Astrocyte of the spinal cord (primary cell): ENCODE measurements at regions not wholly inside any gene's neighbourhood (a gene's known extent, or its start where the extent isn't known, plus 50 kb on each side); places are given as distances from the start of the nearest gene placed in this dataset.

Experiments used
- DNase-seq: peaks from one replicate; pipeline ENCODE4 v3.0.0; 2011; ENCODE audit warnings: low read depth, low spot score
- H3K4me3 ChIP-seq: 2 replicates; pipeline ENCODE4 v1.5.1; 2011; ENCODE audit warnings: low read depth, mild to moderate bottlenecking, low read length, moderate library complexity
- in situ Hi-C: cut with HindIII; loops from 2 replicates; pipeline ENCODE4 v1.10.0; 2017; ENCODE audit warnings: low sequenced_read_pairs
- TF ChIP-seq, protein P1 (sequence below): IDR thresholded peaks from 2 replicates; pipeline ENCODE4 v1.5.1; 2012; ENCODE audit warnings: low read depth, mild to moderate bottlenecking, low read length, inconsistent platforms

DNA sequence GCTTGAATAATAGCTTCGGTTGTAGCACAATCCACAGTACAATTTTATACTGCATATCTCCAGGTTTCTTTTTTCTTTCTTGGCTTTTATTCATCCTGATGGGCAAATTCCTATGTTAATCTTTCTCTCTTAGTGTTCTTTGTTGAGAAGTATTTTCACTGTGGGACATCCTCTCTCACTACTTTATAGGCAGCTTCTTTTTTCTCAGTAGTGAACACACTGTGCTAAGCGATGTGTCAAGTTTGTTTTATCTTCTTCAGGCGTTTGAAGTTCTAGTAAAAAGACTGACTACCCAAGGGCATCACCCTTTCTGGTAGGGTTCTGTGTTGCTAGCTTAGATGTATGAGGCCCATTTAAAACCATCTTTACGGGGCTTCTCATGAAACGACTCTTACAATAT lies 182.1 kb downstream of the FAM170A start:
- H3K4me3 ChIP-seq, result no peak overlapping the region
- no peak for DNase-seq
- in situ Hi-C loops, result no loop called here
- TF ChIP-seq, protein P1, sequence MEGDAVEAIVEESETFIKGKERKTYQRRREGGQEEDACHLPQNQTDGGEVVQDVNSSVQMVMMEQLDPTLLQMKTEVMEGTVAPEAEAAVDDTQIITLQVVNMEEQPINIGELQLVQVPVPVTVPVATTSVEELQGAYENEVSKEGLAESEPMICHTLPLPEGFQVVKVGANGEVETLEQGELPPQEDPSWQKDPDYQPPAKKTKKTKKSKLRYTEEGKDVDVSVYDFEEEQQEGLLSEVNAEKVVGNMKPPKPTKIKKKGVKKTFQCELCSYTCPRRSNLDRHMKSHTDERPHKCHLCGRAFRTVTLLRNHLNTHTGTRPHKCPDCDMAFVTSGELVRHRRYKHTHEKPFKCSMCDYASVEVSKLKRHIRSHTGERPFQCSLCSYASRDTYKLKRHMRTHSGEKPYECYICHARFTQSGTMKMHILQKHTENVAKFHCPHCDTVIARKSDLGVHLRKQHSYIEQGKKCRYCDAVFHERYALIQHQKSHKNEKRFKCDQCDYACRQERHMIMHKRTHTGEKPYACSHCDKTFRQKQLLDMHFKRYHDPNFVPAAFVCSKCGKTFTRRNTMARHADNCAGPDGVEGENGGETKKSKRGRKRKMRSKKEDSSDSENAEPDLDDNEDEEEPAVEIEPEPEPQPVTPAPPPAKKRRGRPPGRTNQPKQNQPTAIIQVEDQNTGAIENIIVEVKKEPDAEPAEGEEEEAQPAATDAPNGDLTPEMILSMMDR, result no peak

DNA sequence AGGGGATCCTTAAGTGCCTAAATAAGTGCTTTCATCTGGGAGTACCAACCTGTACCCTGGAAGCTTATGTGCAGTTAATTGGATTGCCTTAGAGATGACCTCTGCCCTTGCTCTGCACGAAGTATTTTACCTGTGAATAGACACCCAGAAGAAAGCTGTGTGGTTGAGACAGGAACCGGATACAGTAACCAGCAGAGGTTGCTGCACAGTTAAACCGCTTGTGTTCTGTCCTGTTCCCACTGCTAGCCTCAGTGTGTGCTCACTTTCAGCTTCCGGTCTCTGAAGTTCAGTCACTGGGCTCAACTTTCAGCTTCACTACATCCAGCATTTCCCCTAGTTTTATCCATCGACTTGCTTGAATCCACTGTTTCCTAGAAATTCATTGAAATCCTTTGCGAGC lies 185.3 kb downstream of the FAM170A start:
- no peak overlapping the region for H3K4me3 ChIP-seq
- TF ChIP-seq, protein P1, result no peak
- in situ Hi-C loops, result no loop called here
- no peak for DNase-seq

DNA sequence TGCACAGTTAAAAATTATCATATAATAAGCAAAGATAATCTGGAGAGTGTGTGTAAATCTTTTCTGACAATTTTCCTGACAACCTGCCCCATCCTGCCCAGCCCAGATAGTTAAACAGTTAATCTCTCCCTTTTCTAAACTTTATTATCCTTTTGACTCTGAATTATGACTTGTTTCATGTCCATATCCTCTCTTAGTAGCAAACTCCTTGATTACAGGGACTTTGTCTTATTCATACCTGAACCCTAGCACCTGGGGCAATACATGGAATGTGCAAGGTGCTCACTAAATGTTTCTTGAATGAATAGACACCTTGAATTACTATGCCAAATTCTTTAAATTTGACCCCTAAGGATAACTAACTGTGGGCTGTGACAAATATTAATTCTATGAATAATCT lies 186.7 kb downstream of the FAM170A start:
- no peak overlapping the region for H3K4me3 ChIP-seq
- TF ChIP-seq, protein P1, result no peak
- in situ Hi-C loops, result no loop called here
- DNase-seq, result no peak

DNA sequence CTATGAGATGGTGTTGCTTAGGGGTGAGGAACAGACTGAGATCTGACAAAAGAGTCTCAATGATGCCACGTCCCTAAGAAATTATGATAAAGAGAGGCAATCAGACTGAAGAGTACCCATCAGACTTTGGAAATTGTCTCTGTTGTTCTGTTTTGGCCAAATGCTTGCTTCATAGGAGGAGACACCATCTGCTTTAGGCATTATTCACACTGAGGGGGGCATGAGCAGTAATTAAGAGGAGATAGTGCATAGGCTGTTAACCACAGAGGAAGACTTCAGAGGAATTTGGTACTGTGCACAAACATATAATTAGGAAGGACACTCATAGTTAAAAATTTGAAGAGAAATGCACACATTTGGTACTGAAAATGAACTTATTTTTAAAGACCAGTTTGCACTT lies 190.7 kb downstream of the FAM170A start:
- in situ Hi-C loops, result no loop called here
- TF ChIP-seq, protein P1, result no peak

DNA sequence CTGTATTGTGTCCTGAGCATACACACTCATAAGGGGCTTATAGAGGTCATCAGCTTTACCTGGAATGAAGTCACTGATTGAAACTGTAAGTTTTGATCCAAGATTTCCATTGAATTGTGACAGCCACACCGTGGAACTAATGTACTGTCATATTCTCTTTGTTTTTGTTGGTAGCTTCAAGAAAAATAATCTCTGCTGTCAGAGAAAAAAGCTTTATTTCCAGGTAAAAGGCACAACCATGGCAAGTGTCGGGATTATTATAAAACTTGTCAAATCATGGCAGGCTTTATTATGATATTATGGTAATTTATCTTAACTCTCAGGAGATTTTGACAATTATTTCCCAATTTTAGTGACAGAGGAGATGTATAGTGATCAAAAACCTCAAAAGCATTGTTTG lies 191.2 kb downstream of the FAM170A start:
- H3K4me3 ChIP-seq, result no peak overlapping the region
- in situ Hi-C loops, result no loop called here
- no peak for DNase-seq
- TF ChIP-seq, protein P1, result no peak

More for the DNA sequence above, 190.7 kb downstream of the FAM170A start:
- H3K4me3 ChIP-seq, result no peak overlapping the region
- DNase-seq, result no peak

DNA sequence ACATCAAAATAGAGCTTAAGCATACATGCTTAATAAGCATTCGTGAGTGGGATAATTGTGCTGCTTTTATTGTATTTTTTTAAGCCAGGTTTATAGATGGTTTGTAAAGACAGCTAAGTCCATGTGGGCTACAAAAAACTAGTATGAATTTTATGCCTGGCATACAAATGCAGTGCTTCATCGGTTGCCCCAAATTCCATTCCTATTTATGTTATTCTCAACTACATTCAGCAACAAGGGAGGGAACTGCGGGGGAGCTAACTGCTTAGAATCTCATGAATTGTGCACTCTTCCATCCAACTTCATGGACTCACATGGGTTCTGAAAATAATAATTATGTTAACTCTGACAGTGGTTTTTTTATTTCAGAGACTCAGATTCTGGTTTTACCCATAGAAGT lies 199.2 kb downstream of the FAM170A start:
- TF ChIP-seq, protein P1, result no peak
- DNase-seq, result no peak
- in situ Hi-C loops, result no loop called here
- no peak overlapping the region for H3K4me3 ChIP-seq

DNA sequence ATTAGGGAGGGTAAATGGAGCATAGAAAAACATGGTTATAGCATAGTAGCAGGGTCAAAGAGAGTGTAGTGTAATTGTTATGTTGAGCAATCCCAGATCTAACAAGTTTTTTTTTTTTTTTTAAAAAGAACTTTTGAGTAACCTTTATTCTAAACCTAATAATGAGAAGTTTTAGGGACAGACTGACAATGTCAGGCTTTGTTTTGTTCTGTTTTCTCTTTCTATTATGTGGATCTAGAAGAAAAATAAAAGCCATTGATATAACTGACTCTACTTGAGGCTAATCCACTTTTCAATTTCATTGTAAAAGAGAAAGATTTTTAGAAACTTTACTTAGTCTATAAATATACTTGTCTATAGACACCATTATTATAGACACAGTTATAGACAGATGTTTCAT lies 200.0 kb downstream of the FAM170A start:
- in situ Hi-C loops, result no loop called here
- no peak for DNase-seq
- TF ChIP-seq, protein P1, result no peak
- H3K4me3 ChIP-seq, result no peak overlapping the region
